ENCODE measurements at regions not wholly inside any gene's neighbourhood (a gene's known extent, or its start where the extent isn't known, plus 50 kb on each side); places are given as distances from the start of the nearest gene placed in this dataset.

DNA sequence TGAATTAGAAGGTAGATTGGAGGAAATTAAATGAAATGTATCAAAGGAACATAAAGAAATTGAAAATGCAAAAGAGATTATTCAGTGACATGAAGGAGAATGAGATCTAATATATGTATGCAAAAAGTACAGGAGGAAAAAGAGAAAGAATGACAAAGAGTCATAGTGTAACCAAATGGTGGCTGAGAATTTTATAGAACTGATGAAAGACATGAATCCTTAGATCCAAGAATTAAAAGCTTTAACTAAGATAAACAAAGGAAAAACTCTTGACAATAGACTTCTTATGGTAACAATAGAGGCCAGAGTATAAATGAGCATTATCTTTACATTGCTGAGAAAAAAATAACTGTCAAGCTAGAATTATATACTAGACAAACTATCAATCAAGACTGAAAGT is 505.4 kb upstream of the CD180 start:
- TF ChIP-seq SP1 (CRISPR knock-in tag; conservative IDR thresholded peaks at IDR 0.05) (no peak), ZNF671 (CRISPR knock-in tag; IDR thresholded peaks at IDR 0.05) (no peak), ESRRA (CRISPR knock-in tag; IDR thresholded peaks at IDR 0.05; ENCODE audit: borderline replicate concordance) (no peak), NFYB (CRISPR knock-in tag; conservative IDR thresholded peaks at IDR 0.05; ENCODE audit: low read depth) (no peak), TEAD4 (CRISPR knock-in tag; IDR thresholded peaks at IDR 0.05) (no peak), FOXJ3 (CRISPR knock-in tag; IDR thresholded peaks at IDR 0.05; ENCODE audit: borderline replicate concordance) (no peak)
- TF ChIP-seq, protein P1, sequence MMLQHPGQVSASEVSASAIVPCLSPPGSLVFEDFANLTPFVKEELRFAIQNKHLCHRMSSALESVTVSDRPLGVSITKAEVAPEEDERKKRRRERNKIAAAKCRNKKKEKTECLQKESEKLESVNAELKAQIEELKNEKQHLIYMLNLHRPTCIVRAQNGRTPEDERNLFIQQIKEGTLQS (CRISPR knock-in tag; conservative IDR thresholded peaks at IDR 0.05) = no peak
- TF ChIP-seq, protein P2, sequence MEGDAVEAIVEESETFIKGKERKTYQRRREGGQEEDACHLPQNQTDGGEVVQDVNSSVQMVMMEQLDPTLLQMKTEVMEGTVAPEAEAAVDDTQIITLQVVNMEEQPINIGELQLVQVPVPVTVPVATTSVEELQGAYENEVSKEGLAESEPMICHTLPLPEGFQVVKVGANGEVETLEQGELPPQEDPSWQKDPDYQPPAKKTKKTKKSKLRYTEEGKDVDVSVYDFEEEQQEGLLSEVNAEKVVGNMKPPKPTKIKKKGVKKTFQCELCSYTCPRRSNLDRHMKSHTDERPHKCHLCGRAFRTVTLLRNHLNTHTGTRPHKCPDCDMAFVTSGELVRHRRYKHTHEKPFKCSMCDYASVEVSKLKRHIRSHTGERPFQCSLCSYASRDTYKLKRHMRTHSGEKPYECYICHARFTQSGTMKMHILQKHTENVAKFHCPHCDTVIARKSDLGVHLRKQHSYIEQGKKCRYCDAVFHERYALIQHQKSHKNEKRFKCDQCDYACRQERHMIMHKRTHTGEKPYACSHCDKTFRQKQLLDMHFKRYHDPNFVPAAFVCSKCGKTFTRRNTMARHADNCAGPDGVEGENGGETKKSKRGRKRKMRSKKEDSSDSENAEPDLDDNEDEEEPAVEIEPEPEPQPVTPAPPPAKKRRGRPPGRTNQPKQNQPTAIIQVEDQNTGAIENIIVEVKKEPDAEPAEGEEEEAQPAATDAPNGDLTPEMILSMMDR (IDR thresholded peaks at IDR 0.05) = no peak
- TF ChIP-seq, protein P3, sequence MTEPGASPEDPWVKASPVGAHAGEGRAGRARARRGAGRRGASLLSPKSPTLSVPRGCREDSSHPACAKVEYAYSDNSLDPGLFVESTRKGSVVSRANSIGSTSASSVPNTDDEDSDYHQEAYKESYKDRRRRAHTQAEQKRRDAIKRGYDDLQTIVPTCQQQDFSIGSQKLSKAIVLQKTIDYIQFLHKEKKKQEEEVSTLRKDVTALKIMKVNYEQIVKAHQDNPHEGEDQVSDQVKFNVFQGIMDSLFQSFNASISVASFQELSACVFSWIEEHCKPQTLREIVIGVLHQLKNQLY (CRISPR knock-in tag; IDR thresholded peaks at IDR 0.05) = no peak
- TF ChIP-seq, protein P4, sequence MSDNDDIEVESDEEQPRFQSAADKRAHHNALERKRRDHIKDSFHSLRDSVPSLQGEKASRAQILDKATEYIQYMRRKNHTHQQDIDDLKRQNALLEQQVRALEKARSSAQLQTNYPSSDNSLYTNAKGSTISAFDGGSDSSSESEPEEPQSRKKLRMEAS (CRISPR knock-in tag; IDR thresholded peaks at IDR 0.05) = no peak

Data from WTC11 (cell line).